A549 (cell line): ENCODE measurements at regions not wholly inside any gene's neighbourhood (a gene's known extent, or its start where the extent isn't known, plus 50 kb on each side); places are given as distances from the start of the nearest gene placed in this dataset.

Experiments
- CTCF ChIP-seq: fragments of >200 bp; sonication (Bioruptor Twin); formaldehyde crosslinking; IDR thresholded peaks from 3 replicates; pipeline ENCODE4 v1.5.1; 2016
- EP300 ChIP-seq, 2 experiments: fragments of >200 bp; sonication (Bioruptor Twin); formaldehyde crosslinking; IDR thresholded peaks; 2 replicates in 1 of 2; 3 replicates in 1 of 2; pipeline ENCODE4 v1.6.1; 2016 to 2017
- JUN ChIP-seq, 2 experiments: fragments of >200 bp; sonication (Bioruptor Twin); formaldehyde crosslinking; IDR thresholded peaks; 2 replicates in 1 of 2; 3 replicates in 1 of 2; pipeline ENCODE4 v1.6.1; 2016 to 2017
- KDM5A ChIP-seq: fragments of 200-600 bp; sonication (generic); IDR thresholded peaks from 2 replicates; pipeline ENCODE4 v1.6.1; 2016; ENCODE audit warnings: antibody characterized with exemption, mild to moderate bottlenecking
- MAFK ChIP-seq: fragments of 450-650 bp; IDR thresholded peaks from 2 replicates; pipeline ENCODE4 v1.6.1; 2014; ENCODE audit not compliant: partially characterized antibody
- POLR2A ChIP-seq: IDR thresholded peaks from 2 replicates; pipeline ENCODE4 v1.6.1; 2012; ENCODE audit warnings: mild to moderate bottlenecking, low read length
- POLR2AphosphoS2 ChIP-seq: conservative IDR thresholded peaks from 2 replicates; pipeline ENCODE4 v1.6.1; 2012; ENCODE audit warnings: low read length, improper control_type of control experiment, inconsistent platforms
- RCOR1 ChIP-seq: fragments of 150-350 bp; IDR thresholded peaks from 2 replicates; pipeline ENCODE4 v1.6.1; 2014; ENCODE audit warnings: antibody characterized with exemption, low read length, low read depth
- RFX5 ChIP-seq: fragments of 450-650 bp; IDR thresholded peaks from 2 replicates; pipeline ENCODE4 v1.7.1; 2014; ENCODE audit warnings: antibody characterized with exemption, mild to moderate bottlenecking, moderate library complexity
- SMC3 ChIP-seq: fragments of >200 bp; sonication (Bioruptor Twin); formaldehyde crosslinking; IDR thresholded peaks from 3 replicates; pipeline ENCODE4 v1.6.1; 2018; ENCODE audit warnings: inconsistent platforms
- TF ChIP-seq, protein P1 (sequence below): fragments of 450-650 bp; IDR thresholded peaks from 2 replicates; pipeline ENCODE4 v1.6.1; 2014; ENCODE audit warnings: antibody characterized with exemption
- TF ChIP-seq, protein P2 (sequence below): IDR thresholded peaks from 2 replicates; pipeline ENCODE4 v1.6.1; 2012; ENCODE audit warnings: low read depth, borderline replicate concordance
- TF ChIP-seq, protein P3 (sequence below): fragments of 200-600 bp; sonication (generic); IDR thresholded peaks from 2 replicates; pipeline ENCODE4 v1.6.1; 2016; ENCODE audit warnings: antibody characterized with exemption, mild to moderate bottlenecking, moderate library complexity

- TF ChIP-seq SMC3 = no peak
- TF ChIP-seq RFX5 = no peak
- TF ChIP-seq EP300 (IDR thresholded peaks at IDR 0.05) = no peak
- TF ChIP-seq, protein P1, sequence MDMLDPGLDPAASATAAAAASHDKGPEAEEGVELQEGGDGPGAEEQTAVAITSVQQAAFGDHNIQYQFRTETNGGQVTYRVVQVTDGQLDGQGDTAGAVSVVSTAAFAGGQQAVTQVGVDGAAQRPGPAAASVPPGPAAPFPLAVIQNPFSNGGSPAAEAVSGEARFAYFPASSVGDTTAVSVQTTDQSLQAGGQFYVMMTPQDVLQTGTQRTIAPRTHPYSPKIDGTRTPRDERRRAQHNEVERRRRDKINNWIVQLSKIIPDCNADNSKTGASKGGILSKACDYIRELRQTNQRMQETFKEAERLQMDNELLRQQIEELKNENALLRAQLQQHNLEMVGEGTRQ = no peak
- TF ChIP-seq CTCF = no peak
- TF ChIP-seq POLR2A = no peak
- TF ChIP-seq, protein P2, sequence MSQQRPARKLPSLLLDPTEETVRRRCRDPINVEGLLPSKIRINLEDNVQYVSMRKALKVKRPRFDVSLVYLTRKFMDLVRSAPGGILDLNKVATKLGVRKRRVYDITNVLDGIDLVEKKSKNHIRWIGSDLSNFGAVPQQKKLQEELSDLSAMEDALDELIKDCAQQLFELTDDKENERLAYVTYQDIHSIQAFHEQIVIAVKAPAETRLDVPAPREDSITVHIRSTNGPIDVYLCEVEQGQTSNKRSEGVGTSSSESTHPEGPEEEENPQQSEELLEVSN = no peak
- no peak for TF ChIP-seq POLR2AphosphoS2
- TF ChIP-seq MAFK = no peak
- no peak for TF ChIP-seq RCOR1
- TF ChIP-seq, protein P3, sequence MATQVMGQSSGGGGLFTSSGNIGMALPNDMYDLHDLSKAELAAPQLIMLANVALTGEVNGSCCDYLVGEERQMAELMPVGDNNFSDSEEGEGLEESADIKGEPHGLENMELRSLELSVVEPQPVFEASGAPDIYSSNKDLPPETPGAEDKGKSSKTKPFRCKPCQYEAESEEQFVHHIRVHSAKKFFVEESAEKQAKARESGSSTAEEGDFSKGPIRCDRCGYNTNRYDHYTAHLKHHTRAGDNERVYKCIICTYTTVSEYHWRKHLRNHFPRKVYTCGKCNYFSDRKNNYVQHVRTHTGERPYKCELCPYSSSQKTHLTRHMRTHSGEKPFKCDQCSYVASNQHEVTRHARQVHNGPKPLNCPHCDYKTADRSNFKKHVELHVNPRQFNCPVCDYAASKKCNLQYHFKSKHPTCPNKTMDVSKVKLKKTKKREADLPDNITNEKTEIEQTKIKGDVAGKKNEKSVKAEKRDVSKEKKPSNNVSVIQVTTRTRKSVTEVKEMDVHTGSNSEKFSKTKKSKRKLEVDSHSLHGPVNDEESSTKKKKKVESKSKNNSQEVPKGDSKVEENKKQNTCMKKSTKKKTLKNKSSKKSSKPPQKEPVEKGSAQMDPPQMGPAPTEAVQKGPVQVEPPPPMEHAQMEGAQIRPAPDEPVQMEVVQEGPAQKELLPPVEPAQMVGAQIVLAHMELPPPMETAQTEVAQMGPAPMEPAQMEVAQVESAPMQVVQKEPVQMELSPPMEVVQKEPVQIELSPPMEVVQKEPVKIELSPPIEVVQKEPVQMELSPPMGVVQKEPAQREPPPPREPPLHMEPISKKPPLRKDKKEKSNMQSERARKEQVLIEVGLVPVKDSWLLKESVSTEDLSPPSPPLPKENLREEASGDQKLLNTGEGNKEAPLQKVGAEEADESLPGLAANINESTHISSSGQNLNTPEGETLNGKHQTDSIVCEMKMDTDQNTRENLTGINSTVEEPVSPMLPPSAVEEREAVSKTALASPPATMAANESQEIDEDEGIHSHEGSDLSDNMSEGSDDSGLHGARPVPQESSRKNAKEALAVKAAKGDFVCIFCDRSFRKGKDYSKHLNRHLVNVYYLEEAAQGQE = no peak
- no peak for TF ChIP-seq JUN (IDR thresholded peaks at IDR 0.05)
- TF ChIP-seq KDM5A = no peak
Measured at GRCh38 chr5:103851091-103851490, 288.5 kb upstream of the NUDT12 start.
